HL-60 (cell line): ENCODE measurements at regions not wholly inside any gene's neighbourhood (a gene's known extent, or its start where the extent isn't known, plus 50 kb on each side); places are given as distances from the start of the nearest gene placed in this dataset.

Experiments
- DNase-seq, 2 experiments: peaks; one replicate each; pipeline ENCODE4 v3.0.0-alpha.2; 2010 to 2020; ENCODE audit warnings: low read depth in 1 of 2, low spot score in 1 of 2
- H3K27ac ChIP-seq: fragments of 250-450 bp; sonication (Bioruptor Pico); replicated peaks from 2 replicates; pipeline ENCODE4 v1.5.1; 2020; ENCODE audit warnings: mild to moderate bottlenecking, moderate library complexity
- H3K27me3 ChIP-seq: fragments of 250-450 bp; sonication (Bioruptor Pico); 2 replicates; pipeline ENCODE4 v1.5.1; 2021; ENCODE audit warnings: mild to moderate bottlenecking, moderate library complexity; ENCODE audit not compliant: insufficient read depth, poor library complexity, severe bottlenecking
- H3K4me3 ChIP-seq: replicated peaks from 2 replicates; pipeline ENCODE4 v1.5.1; 2011; ENCODE audit warnings: mild to moderate bottlenecking, control low read depth, low read length; ENCODE audit not compliant: insufficient read depth
- CTCF ChIP-seq: IDR thresholded peaks from one replicate; pipeline ENCODE4 v1.5.1; 2011; ENCODE audit warnings: low read length, control low read depth, inconsistent platforms; ENCODE audit not compliant: insufficient read depth
- GABPA ChIP-seq: IDR thresholded peaks from 2 replicates; pipeline ENCODE4 v1.6.1; 2012; ENCODE audit warnings: low read depth
- POLR2AphosphoS5 ChIP-seq: IDR thresholded peaks from 2 replicates; pipeline ENCODE4 v1.6.1; 2012; ENCODE audit warnings: low read depth
- REST ChIP-seq: IDR thresholded peaks from 2 replicates; pipeline ENCODE4 v1.6.1; 2012; ENCODE audit warnings: low read depth; ENCODE audit not compliant: insufficient replicate concordance
- SPI1 ChIP-seq: IDR thresholded peaks from 2 replicates; pipeline ENCODE4 v1.6.1; 2012; ENCODE audit warnings: low read depth, mild to moderate bottlenecking, borderline replicate concordance

GRCh38 chr20:51315390-51315789 lies 227.1 kb downstream of the NFATC2 start:
- Histone ChIP-seq H3K4me3 (no peak overlapping the region), H3K27ac (no peak overlapping the region), H3K27me3 (no peaks in the 10 kb centered on the region)
- DNase-seq: no peak
- no peak for TF ChIP-seq SPI1
- TF ChIP-seq POLR2AphosphoS5: no peak
- no peak for TF ChIP-seq GABPA
- no peak for TF ChIP-seq REST
- no peak for TF ChIP-seq CTCF

GRCh38 chr20:51313358-51313827 lies 229.1 kb downstream of the NFATC2 start:
- no peak for TF ChIP-seq REST
- TF ChIP-seq CTCF: no peak
- DNase-seq: no peak
- H3K27me3 ChIP-seq: no peaks in the 10 kb centered on the region
- H3K27ac ChIP-seq: no peak overlapping the region
- no peak overlapping the region for H3K4me3 ChIP-seq

GRCh38 chr20:51312480-51312783 lies 230.1 kb downstream of the NFATC2 start:
- H3K27ac ChIP-seq: no peak overlapping the region
- TF ChIP-seq POLR2AphosphoS5: no peak
- no peak for TF ChIP-seq GABPA
- TF ChIP-seq SPI1: no peak
- TF ChIP-seq CTCF: no peak
- TF ChIP-seq REST: no peak
- DNase-seq: no peak
- no peaks in the 10 kb centered on the region for H3K27me3 ChIP-seq
- H3K4me3 ChIP-seq: no peak overlapping the region
